HG03045 (cell line): ENCODE measurements at regions not wholly inside any gene's neighbourhood (a gene's known extent, or its start where the extent isn't known, plus 50 kb on each side); places are given as distances from the start of the nearest gene placed in this dataset.
"Not testable (repeated sequence)": the region's sequence is repeated elsewhere in the genome, so short reads cannot be mapped to it uniquely, and the experiment has no call there.

Experiments
- ATAC-seq: cut with Tn5 transposase; IDR thresholded peaks from one replicate; pipeline ENCODE4 v1.9.1; 2021; ENCODE audit warnings: mild to moderate bottlenecking, moderate library complexity; ENCODE audit not compliant: unreplicated experiment

- no peak for ATAC-seq
These were observed 99.4 kb upstream of the LSM6 start for GRCh38 chr4:146076081-146076480.

GRCh38 chr4:146073517-146073916, 102.0 kb upstream of the LSM6 start:
- no peak for ATAC-seq

DNA sequence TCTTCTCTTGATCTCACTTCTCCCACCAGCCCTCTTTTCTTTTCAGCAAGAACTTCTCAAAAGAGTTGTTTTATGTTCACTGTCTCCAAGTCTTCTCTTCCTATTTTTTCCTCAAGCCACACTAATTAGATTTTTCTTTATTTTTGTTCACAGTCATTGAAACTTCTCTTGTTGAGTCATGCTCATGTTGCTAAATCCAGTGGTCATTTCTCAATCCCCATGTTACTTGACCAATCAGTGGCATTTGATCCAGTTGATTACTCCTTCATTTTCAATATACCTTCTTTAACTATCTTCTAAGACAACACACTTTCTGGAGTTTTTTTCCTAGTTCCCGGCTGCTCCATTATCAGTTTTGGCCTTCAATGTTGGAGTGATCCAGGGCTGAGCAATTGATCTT, 103.1 kb upstream of the LSM6 start:
- ATAC-seq, result no peak

GRCh38 chr4:146071390-146071789, 104.1 kb upstream of the LSM6 start:
- ATAC-seq, result no peak

- ATAC-seq, result no peak
These were observed 112.4 kb upstream of the LSM6 start for GRCh38 chr4:146063143-146063542.

- no peak for ATAC-seq
These were observed 113.2 kb upstream of the LSM6 start for GRCh38 chr4:146062340-146062739.

DNA sequence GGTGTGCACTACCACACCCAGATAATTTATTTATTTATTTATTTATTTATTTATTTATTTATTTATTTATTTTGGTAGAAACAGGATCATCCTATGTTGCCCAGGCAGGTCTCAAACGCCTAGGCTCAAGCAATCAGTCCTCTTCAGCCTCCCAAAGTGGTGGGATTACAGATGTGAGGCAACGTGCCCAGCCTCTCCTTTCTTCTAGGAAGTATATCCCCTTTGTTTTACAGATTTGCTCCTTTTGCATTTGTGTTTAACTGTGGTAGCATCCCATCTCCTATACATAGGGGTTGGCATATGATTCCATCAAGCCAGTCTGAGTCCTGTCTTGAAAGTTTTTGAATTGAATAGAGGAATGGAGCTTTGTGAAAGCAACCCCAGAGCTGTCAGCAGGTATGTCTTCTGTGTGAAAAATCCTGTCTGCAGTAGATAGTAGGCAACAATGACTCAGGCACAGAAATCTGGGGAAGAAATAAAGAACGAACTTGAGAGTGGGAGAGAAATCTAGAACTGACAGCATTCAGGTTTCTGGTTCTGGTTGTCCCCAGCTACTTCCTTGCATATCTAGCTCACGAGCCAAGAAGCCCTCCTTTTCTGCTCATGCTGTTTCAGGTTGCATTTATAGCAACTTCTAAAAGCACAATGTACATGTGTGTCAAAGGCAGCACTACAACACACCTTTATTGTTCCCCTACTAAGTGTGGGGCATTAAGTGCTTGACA, 113.7 kb upstream of the LSM6 start:
- no peak for ATAC-seq

GRCh38 chr4:146059865-146060264, 115.7 kb upstream of the LSM6 start:
- ATAC-seq, result peak; percentile 75

DNA sequence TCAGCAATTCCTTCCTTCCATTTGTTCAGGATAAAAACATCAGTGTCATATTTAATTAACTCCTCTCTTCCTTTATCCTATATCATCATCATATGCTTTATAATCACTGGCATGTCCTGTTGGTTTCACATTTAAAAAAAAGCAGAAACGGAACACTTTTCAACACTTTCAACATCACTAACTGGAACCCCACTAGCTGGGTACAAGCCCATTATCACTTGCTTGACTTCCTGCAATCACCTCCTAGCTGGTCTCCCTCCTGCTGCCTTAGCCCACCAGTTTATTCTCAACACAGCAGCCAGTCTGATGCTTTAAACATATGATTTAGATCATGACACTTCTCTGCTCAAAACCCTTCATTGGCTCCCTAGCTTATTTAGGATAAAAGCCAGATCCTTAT, 116.4 kb upstream of the LSM6 start:
- peak; percentile 38 for ATAC-seq

DNA sequence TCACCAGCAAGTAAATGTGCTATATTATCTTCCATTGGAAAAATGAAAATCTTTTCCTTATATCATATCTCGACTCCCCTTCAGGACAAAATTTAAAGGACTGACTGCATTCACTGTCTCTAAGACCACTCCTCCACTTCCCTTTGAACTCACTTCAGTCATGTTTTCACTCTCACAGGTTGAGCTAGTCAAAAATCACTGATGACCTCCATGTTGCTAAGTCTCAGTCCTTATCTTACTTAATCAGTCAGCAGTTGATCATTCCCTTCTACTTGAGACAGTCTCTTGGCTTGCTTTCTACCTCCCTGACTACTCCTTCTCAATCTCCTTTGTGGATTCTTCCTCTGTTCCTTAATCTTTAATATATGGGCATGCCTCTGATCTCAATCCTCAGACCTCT, 117.0 kb upstream of the LSM6 start:
- ATAC-seq, result no peak

DNA sequence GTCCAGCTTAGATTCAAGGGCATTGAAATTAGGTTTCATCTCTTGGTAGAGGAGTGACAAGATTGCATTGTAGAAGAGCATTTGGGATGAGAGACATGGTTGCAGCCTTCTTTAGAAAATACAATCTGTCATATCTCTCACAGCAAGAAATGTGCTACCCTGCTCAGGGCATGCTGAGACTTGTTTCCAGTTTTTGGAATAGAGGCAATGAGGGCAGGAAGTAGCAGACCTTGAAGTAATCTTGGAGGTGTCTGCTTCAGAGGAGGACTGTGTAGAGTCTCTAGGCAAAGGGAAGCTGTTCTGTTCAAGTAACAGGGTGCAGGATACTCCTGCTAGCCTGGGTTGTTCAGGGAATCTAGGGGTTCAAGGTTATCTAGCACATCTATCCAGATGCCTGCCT, 116.1 kb upstream of the ZNF827 start:
- no peak for ATAC-seq

- no peak for ATAC-seq
These were observed 115.3 kb upstream of the ZNF827 start for GRCh38 chr4:146053891-146054290.

GRCh38 chr4:146051728-146052391, 113.2 kb upstream of the ZNF827 start:
- no peak for ATAC-seq

DNA sequence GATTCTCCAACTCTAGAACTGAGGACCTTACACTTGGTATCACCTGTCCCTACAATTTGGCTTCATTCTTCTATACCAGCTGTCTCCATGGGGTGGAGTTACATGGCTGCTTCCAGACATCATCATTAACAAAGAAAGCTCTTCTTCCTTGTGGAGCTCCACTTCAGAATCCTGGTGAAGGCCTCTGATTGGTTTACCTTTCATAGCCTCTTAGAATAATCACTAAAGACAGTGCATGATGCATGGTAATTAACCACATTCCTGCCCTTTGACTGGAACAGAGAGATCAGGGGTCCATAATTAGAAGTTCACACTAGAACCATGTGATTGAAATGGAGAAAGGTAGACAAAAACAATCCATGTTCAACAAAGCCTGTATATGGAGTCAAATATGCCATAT, 112.6 kb upstream of the ZNF827 start:
- no peak for ATAC-seq

DNA sequence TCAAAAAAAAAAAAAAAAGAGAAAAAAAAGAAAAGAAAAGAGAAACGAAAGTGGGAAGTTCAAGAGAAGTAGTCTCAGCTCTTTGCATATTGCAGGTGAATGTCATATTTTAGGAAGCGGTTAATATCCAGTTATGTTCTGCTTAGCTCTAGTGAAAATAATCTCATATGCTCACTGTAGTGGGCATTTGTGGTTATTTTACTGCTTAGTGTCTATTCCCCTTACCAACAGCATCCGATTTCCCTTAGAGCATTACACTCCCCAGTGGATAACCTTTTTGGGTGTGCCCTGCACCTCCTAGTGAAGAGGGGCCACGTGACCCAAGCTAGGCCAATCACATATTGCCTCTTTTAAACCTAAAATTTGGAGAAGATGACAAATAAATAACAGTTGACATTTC, 111.2 kb upstream of the ZNF827 start:
- ATAC-seq, result peak; percentile 93

- ATAC-seq, result not testable (repeated sequence)
These were observed 109.1 kb upstream of the ZNF827 start for GRCh38 chr4:146047768-146048167.

GRCh38 chr4:146041139-146042004, 102.7 kb upstream of the ZNF827 start:
- no peak for ATAC-seq

GRCh38 chr4:146040623-146041022, 102.0 kb upstream of the ZNF827 start:
- ATAC-seq, result no peak

- no peak for ATAC-seq
These were observed 94.5 kb upstream of the ZNF827 start for GRCh38 chr4:146033149-146033548.

GRCh38 chr4:146032234-146032860, 93.7 kb upstream of the ZNF827 start:
- ATAC-seq, result no peak
